GM12892 (cell line): ENCODE measurements at regions not wholly inside any gene's neighbourhood (a gene's known extent, or its start where the extent isn't known, plus 50 kb on each side); places are given as distances from the start of the nearest gene placed in this dataset.

Experiments used
- POLR2A ChIP-seq: IDR thresholded peaks from 2 replicates; pipeline ENCODE4 v1.6.1; 2011; ENCODE audit warnings: low read depth, low read length, control low read depth
- POLR2AphosphoS5 ChIP-seq: IDR thresholded peaks from 2 replicates; pipeline ENCODE4 v1.6.1; 2011; ENCODE audit warnings: low read depth, low read length, control low read depth
- TAF1 ChIP-seq: IDR thresholded peaks from 2 replicates; pipeline ENCODE4 v1.6.1; 2011; ENCODE audit warnings: low read depth, mild to moderate bottlenecking, control low read depth, low read length, borderline replicate concordance

- TF ChIP-seq POLR2A, result no peak
- TF ChIP-seq POLR2AphosphoS5, result no peak
- no peak for TF ChIP-seq TAF1
These were observed 1382.1 kb downstream of the AACS start for GRCh38 chr12:126447346-126447745.
